ENCODE measurements at regions not wholly inside any gene's neighbourhood (a gene's known extent, or its start where the extent isn't known, plus 50 kb on each side); places are given as distances from the start of the nearest gene placed in this dataset.

DNA sequence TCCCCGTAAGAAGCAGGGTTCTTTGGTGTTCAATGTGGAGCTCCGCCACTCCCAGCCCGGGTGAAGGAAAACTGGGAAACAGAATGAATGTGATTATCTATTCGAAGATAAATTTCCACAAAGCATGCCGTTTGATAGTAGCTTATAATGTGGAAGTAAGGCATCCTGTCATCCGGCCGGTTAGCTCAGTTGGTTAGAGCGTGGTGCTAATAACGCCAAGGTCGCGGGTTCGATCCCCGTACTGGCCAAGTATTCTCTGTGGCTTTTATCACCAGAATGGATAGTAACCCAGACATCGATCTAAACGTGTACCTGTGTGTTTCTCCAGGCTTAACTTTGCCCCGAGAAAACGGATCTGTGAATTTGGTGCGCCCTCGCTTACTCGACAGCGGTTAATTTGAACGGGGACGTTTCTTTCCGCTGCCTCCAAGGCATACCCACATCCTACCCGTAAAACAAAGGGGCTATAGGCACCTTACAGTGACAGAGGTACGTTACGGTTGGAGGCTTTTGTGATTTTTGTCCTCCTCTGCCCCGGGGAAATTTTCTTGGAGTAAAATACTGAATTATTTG lies 215.2 kb upstream of the ZNF184 start:
- peak overlapping the region; percentile 82 for H3K4me3 ChIP-seq (ENCODE audit: control insufficient read depth, low read depth, low read length)
- peak; percentile 91 for DNase-seq (ENCODE audit: low read depth)
- TF ChIP-seq, protein P1, sequence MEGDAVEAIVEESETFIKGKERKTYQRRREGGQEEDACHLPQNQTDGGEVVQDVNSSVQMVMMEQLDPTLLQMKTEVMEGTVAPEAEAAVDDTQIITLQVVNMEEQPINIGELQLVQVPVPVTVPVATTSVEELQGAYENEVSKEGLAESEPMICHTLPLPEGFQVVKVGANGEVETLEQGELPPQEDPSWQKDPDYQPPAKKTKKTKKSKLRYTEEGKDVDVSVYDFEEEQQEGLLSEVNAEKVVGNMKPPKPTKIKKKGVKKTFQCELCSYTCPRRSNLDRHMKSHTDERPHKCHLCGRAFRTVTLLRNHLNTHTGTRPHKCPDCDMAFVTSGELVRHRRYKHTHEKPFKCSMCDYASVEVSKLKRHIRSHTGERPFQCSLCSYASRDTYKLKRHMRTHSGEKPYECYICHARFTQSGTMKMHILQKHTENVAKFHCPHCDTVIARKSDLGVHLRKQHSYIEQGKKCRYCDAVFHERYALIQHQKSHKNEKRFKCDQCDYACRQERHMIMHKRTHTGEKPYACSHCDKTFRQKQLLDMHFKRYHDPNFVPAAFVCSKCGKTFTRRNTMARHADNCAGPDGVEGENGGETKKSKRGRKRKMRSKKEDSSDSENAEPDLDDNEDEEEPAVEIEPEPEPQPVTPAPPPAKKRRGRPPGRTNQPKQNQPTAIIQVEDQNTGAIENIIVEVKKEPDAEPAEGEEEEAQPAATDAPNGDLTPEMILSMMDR (conservative IDR thresholded peaks at IDR 0.05; ENCODE audit: control insufficient read depth, insufficient read depth, low read depth, low read length) = no peak

DNA sequence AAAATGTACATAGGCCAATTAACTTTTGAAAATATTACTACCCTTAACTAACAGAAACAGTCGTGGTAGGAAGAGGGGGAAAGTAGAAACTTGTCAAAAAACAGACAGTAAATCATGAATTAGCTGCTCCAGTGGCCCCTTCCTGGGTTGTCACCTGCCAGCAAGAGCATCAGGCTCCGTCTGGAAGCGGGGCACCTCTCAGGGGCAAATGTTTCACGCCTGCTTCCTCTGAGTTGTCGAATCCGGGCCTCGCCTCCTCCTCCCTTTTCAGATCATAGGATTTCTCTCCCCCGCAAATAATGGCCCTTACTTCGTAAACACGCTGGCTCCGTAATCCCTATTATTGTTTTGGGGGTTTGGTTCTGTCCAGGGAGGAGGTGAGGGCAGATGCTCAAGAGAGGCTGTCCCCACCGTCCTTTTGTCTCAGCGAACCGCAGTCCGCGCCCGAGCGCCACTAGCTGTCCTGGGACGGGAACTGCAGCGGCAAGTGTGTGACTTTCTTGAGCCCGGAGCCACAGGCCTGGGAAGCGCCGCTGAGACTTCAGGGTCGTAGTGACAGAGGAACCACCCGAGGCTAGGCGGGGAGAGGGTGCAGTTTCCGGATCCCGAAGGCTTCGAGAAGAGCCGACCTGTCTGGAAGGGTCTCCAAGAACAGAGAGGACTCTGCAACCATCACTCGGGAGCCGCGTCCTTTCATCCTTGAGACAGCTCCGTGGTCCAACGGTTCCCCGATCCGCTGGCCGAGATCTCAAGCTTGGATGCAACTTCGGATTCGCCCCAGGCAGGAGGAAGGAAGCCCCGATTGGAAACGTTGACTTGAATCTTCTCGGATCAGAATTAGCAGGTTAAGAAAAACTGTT lies 214.5 kb upstream of the ZNF184 start:
- DNase-seq (ENCODE audit: low read depth) = peak; percentile 75
- peak overlapping the region; percentile 82 for H3K4me3 ChIP-seq (ENCODE audit: control insufficient read depth, low read depth, low read length)
- TF ChIP-seq, protein P1 (conservative IDR thresholded peaks at IDR 0.05; ENCODE audit: control insufficient read depth, insufficient read depth, low read depth, low read length) = peak; percentile 70

DNA sequence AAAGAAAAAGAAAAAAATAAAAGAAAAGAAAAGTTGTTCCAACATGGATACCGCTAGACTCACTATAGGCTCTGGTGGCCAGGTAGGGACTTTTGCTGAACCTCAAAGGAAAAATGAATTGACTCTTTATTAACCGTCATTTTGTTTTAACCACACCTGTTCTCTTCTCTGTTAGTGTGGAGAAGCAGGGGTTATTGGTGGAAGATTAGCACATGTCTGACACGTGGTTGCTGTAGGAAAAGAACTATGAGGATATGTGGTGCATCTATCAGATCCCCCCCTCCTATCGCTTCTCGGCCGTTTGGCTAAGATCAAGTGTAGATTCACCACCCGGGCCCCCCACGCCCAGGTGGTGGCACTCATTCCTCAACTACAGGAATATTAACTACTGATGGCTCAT lies 212.4 kb upstream of the ZNF184 start:
- H3K4me3 ChIP-seq (ENCODE audit: control insufficient read depth, low read depth, low read length) = no peak overlapping the region
- no peak for DNase-seq (ENCODE audit: low read depth)
- TF ChIP-seq, protein P1 (conservative IDR thresholded peaks at IDR 0.05; ENCODE audit: control insufficient read depth, insufficient read depth, low read depth, low read length) = no peak

DNA sequence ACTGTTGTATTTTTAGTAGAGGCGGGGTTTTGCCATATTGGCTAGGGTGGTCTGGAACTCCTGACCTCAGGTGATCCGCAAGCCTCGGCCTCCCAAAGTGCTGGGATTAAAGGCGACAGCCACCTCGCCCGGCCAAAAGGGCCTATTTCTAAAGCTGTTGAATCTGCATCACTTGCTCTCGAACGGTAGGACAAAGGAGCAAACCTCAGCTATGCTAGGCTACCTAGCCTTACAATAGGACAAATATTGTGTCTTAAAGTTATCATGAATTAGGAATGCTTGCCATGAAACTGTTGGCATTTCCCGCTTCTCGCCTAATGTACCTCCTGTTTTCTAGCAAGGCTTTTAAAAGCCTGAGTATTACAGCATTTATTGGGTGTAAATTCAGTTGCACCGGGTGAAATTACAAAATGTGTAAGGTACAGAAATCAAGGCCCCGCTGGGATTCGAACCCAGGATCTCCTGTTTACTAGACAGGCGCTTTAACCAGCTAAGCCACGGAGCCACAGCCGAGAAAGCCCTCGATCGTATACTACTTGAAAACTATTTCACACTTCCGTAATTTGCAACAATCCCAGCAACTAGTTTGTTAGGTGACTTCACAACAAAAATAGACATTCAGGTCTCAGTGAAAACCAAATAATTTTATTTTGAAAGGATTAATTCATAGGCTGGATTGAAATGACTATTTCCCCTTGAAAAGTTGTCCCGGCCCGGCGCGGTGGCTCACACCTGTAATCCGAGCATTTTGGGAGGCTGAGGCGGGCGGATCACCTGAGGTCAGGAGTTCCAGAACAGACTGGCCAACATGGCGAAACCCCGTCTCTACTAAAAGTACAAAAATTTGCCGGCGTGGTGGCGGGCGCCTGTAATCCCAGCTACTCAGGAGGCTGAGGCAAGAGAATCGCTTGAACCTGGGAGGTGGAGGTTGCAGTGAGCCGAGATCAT lies 211.6 kb upstream of the ZNF184 start:
- TF ChIP-seq, protein P1 (conservative IDR thresholded peaks at IDR 0.05; ENCODE audit: control insufficient read depth, insufficient read depth, low read depth, low read length) = no peak
- DNase-seq (ENCODE audit: low read depth) = peak; percentile 90
- no peak overlapping the region for H3K4me3 ChIP-seq (ENCODE audit: control insufficient read depth, low read depth, low read length)

DNA sequence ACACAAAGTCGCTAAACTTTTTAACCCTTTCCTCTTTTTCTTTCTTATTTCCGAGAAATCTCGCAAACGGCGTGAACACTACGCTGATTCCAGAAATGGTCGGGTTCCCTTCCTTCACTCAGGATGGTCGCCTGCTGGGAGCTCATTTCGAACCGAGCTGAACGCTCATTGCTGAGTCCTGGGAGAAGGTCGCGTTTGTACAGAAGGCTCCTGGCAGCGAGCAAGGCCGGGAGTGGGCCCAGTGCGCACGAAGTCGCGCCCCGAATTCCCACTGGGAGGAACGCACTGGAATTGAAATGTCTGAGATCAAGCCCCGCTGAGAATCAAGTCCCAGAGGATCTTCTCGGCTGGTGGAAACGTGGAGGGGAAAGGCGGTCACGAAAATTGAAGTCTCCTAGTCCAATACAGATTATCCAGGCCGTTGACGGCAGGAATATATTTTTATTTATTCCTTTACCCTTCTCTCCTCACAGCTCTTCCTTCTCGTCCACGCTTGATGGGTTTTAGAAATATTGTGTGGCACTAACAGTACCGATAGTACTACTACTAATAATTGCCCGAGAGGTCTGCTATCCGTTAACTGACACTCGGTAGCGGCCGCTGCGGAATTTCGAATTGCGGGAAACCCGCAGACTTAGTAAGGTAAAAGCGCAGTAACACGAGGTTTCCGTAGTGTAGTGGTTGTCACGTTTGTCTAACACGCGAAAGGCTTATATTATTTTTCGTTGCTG lies 207.2 kb upstream of the ZNF184 start:
- H3K4me3 ChIP-seq (ENCODE audit: control insufficient read depth, low read depth, low read length) = peak overlapping the region; percentile 40
- DNase-seq (ENCODE audit: low read depth) = no peak
- TF ChIP-seq, protein P1 (conservative IDR thresholded peaks at IDR 0.05; ENCODE audit: control insufficient read depth, insufficient read depth, low read depth, low read length) = no peak

Data from fibroblast of mammary gland (primary cell).